Right atrium auricular region (tissue), 2 donors: ENCODE measurements at regions not wholly inside any gene's neighbourhood (a gene's known extent, or its start where the extent isn't known, plus 50 kb on each side); places are given as distances from the start of the nearest gene placed in this dataset.

Experiments used
- DNase-seq: peaks from one replicate; pipeline ENCODE4 v3.0.0-alpha.2; 2019; ENCODE audit warnings: low spot score
- H3K27ac ChIP-seq, 2 donors: fragments of 200-600 bp; sonication (generic); 1 replicate in 1 of 2; 2 replicates in 1 of 2; pipeline ENCODE4 v1.5.1; 2016 to 2019
- H3K27me3 ChIP-seq, 2 donors: fragments of 200-600 bp; sonication (generic); one replicate each; pipeline versions ENCODE4 v1.5.1 to v1.6.0; 2017 to 2019
- H3K36me3 ChIP-seq: fragments of 200-600 bp; sonication (generic); one replicate; pipeline ENCODE4 v1.5.1; 2016
- H3K4me1 ChIP-seq, 2 donors: fragments of 200-600 bp; sonication (generic); one replicate each; pipeline versions ENCODE4 v1.5.1 to v1.6.0; 2017 to 2019
- H3K4me3 ChIP-seq, 2 donors: fragments of 200-600 bp; sonication (generic); 1 replicate in 1 of 2; 2 replicates in 1 of 2; pipeline ENCODE4 v1.5.1; 2017 to 2019; ENCODE audit warnings: mild to moderate bottlenecking in 1 of 2, moderate library complexity in 1 of 2
- H3K9me3 ChIP-seq, 2 donors: fragments of 200-600 bp; sonication (generic); one replicate each; pipeline ENCODE4 v1.5.1; 2019
- TF ChIP-seq, protein P1 (sequence below), 2 donors: fragments of 200-600 bp; sonication (generic); IDR thresholded peaks; one replicate each; pipeline ENCODE4 v1.5.1; 2019; ENCODE audit warnings: antibody characterized with exemption in 2 of 2

GRCh38 chr2:217626926-217627325 is 375.9 kb downstream of the TNS1 start:
- no peaks in the 10 kb centered on the region for H3K27me3 ChIP-seq
- TF ChIP-seq, protein P1, sequence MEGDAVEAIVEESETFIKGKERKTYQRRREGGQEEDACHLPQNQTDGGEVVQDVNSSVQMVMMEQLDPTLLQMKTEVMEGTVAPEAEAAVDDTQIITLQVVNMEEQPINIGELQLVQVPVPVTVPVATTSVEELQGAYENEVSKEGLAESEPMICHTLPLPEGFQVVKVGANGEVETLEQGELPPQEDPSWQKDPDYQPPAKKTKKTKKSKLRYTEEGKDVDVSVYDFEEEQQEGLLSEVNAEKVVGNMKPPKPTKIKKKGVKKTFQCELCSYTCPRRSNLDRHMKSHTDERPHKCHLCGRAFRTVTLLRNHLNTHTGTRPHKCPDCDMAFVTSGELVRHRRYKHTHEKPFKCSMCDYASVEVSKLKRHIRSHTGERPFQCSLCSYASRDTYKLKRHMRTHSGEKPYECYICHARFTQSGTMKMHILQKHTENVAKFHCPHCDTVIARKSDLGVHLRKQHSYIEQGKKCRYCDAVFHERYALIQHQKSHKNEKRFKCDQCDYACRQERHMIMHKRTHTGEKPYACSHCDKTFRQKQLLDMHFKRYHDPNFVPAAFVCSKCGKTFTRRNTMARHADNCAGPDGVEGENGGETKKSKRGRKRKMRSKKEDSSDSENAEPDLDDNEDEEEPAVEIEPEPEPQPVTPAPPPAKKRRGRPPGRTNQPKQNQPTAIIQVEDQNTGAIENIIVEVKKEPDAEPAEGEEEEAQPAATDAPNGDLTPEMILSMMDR (IDR thresholded peaks at IDR 0.05): no peak
- no peak for DNase-seq
- H3K4me1 ChIP-seq: peaks cover 0 to 33% of the 10 kb centered on the region in 2 donors
- H3K36me3 ChIP-seq: no peaks in the 10 kb centered on the region
- H3K4me3 ChIP-seq: no peak overlapping the region
- no peak overlapping the region for H3K27ac ChIP-seq
- H3K9me3 ChIP-seq: no peaks in the 10 kb centered on the region

DNA sequence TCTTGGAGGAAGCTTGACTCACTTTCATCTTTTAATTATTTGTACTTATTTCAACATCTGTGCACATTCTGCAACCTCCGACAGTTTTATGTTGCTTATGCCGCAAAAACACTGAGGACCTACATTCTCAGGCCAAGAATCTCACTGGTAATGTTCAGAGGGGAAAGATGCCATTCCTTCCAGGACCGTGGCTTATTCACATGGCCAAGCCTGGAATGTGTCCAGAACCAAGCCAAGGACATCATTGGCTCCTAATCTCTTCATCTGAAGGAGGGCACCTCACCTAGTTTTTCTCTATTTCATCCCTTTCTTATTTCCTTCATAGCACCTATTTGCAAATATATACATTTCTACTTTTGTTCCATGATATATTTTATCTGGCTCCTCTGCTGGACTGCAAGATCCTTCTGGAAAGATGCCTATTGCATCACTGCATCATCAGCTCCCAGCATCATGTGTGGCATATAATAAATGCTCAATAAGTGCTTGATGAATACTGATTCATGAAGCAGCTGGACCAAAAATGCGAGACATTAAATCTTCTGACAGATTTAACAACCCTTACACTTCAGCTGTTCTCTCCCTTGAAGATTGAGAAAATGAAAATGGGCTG is 377.1 kb downstream of the TNS1 start:
- Histone ChIP-seq H3K27me3 (no peaks in the 10 kb centered on the region), H3K36me3 (no peaks in the 10 kb centered on the region), H3K4me3 (no peak overlapping the region), H3K27ac (no peak overlapping the region), H3K4me1 (peaks cover 0 to 41% of the 10 kb centered on the region in 2 donors), H3K9me3 (no peaks in the 10 kb centered on the region)
- TF ChIP-seq, protein P1 (IDR thresholded peaks at IDR 0.05): no peak
- no peak for DNase-seq

GRCh38 chr2:217623281-217623912 is 379.4 kb downstream of the TNS1 start:
- H3K36me3 ChIP-seq: no peaks in the 10 kb centered on the region
- no peaks in the 10 kb centered on the region for H3K27me3 ChIP-seq
- H3K4me1 ChIP-seq: peaks cover 0 to 29% of the 10 kb centered on the region in 2 donors
- H3K9me3 ChIP-seq: no peaks in the 10 kb centered on the region
- no peak overlapping the region for H3K4me3 ChIP-seq
- DNase-seq: no peak
- TF ChIP-seq, protein P1 (IDR thresholded peaks at IDR 0.05): no peak
- peak overlapping the region in 1 of 2 donors; percentile 3 for H3K27ac ChIP-seq

DNA sequence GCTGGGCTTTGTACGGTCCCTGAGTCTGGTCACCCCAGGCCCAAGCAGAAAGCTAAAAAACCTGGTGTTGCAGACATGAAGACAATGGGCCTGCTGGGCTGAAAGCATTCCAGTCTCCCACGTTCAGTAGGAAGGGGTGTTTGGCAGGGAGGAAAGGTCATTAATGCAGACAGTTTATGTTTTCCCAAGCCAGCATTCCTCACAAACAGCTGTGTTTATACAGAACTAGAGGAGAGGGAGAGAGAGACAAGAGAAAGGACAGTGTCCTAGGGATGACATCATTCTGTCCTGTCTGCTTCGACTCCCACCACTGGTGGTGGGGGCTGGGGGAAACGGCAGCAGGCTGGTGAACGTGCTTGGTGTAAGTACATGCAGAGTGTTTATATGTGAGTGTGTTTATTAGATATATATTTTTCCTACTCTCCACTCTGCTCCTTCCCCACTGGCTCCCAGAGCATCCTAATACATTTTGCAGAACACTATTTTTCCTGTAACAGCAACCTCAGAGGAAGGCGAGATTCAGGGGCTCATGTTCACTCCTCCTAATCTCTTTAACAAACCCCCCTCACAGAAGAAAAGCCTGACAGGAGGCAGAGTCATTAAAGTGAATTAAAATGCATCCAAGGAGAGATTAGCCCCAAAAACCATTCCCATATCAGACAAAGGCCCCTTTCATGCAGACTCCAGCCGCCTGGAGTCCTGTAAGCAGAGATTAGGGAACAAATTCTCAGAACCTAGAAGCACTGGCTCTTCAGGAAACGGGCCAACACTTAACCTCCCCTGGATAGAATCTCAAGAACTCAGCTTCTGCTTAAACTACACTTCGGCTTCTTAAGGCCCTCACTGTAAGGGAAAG is 380.4 kb downstream of the TNS1 start:
- Histone ChIP-seq H3K9me3 (no peaks in the 10 kb centered on the region), H3K4me1 (peaks cover 0 to 20% of the 10 kb centered on the region in 2 donors), H3K27ac (peak overlapping the region; percentile 3 to 17), H3K4me3 (no peak overlapping the region), H3K27me3 (no peaks in the 10 kb centered on the region), H3K36me3 (no peaks in the 10 kb centered on the region)
- TF ChIP-seq, protein P1 (IDR thresholded peaks at IDR 0.05): no peak
- DNase-seq: no peak

- no peaks in the 10 kb centered on the region for H3K27me3 ChIP-seq
- H3K9me3 ChIP-seq: no peaks in the 10 kb centered on the region
- TF ChIP-seq, protein P1 (IDR thresholded peaks at IDR 0.05): no peak
- no peaks in the 10 kb centered on the region for H3K36me3 ChIP-seq
- no peak for DNase-seq
- H3K4me3 ChIP-seq: no peak overlapping the region
- H3K27ac ChIP-seq: no peak overlapping the region
- H3K4me1 ChIP-seq: peaks cover 0 to 25% of the 10 kb centered on the region in 2 donors
Measured at GRCh38 chr2:217621391-217621801, 381.4 kb downstream of the TNS1 start.
